Neural crest cell (in vitro differentiated cells): ENCODE measurements at regions not wholly inside any gene's neighbourhood (a gene's known extent, or its start where the extent isn't known, plus 50 kb on each side); places are given as distances from the start of the nearest gene placed in this dataset.
"Not testable (repeated sequence)": the region's sequence is repeated elsewhere in the genome, so short reads cannot be mapped to it uniquely, and the experiment has no call there.

Experiments used
- DNase-seq: peaks from one replicate; pipeline ENCODE4 v3.0.0; 2021; ENCODE audit warnings: low read depth, mixed read lengths, low spot score
- H3K27ac Mint-ChIP-seq: one replicate; pipeline ENCODE4 v1.8.0; 2021; ENCODE audit warnings: mild to moderate bottlenecking, mixed read lengths; ENCODE audit not compliant: unreplicated experiment
- H3K27me3 Mint-ChIP-seq: 2 replicates; pipeline ENCODE4 v1.8.0; 2021; ENCODE audit warnings: low read depth, mild to moderate bottlenecking, mixed read lengths
- H3K36me3 Mint-ChIP-seq: 2 replicates; pipeline ENCODE4 v1.8.0; 2021; ENCODE audit warnings: low read depth, mild to moderate bottlenecking, mixed read lengths
- H3K4me1 Mint-ChIP-seq: 2 replicates; pipeline ENCODE4 v1.8.0; 2021; ENCODE audit warnings: mixed read lengths
- H3K4me3 Mint-ChIP-seq: one replicate; pipeline ENCODE4 v1.8.0; 2021; ENCODE audit warnings: mild to moderate bottlenecking, mixed read lengths
- H3K9me3 Mint-ChIP-seq: 2 replicates; pipeline ENCODE4 v1.8.0; 2021; ENCODE audit warnings: mixed read lengths
- CTCF ChIP-seq: fragments of 200-600 bp; sonication (generic); conservative IDR thresholded peaks from 2 replicates; pipeline ENCODE4 v1.5.0; 2021; ENCODE audit warnings: antibody characterized with exemption, mild to moderate bottlenecking

GRCh38 chr7:32216759-32217158 lies 146.6 kb upstream of the PDE1C start:
- H3K27me3 Mint-ChIP-seq, result peaks cover 31% of the 10 kb centered on the region
- TF ChIP-seq CTCF, result no peak
- no peak for DNase-seq
- H3K4me1 Mint-ChIP-seq, result peaks cover 3% of the 10 kb centered on the region
- H3K27ac Mint-ChIP-seq, result no peak overlapping the region
- H3K36me3 Mint-ChIP-seq, result no peaks in the 10 kb centered on the region
- no peaks in the 10 kb centered on the region for H3K9me3 Mint-ChIP-seq
- no peak overlapping the region for H3K4me3 Mint-ChIP-seq

GRCh38 chr7:32215697-32216096 lies 145.5 kb upstream of the PDE1C start:
- no peak overlapping the region for H3K27ac Mint-ChIP-seq
- peaks cover 28% of the 10 kb centered on the region for H3K27me3 Mint-ChIP-seq
- H3K4me1 Mint-ChIP-seq, result peaks cover 3% of the 10 kb centered on the region
- no peak for DNase-seq
- no peak for TF ChIP-seq CTCF
- no peaks in the 10 kb centered on the region for H3K9me3 Mint-ChIP-seq
- no peaks in the 10 kb centered on the region for H3K36me3 Mint-ChIP-seq
- H3K4me3 Mint-ChIP-seq, result no peak overlapping the region

- no peaks in the 10 kb centered on the region for H3K9me3 Mint-ChIP-seq
- H3K27me3 Mint-ChIP-seq, result peaks cover 31% of the 10 kb centered on the region
- H3K4me1 Mint-ChIP-seq, result peaks cover 3% of the 10 kb centered on the region
- no peaks in the 10 kb centered on the region for H3K36me3 Mint-ChIP-seq
- DNase-seq, result no peak
- H3K27ac Mint-ChIP-seq, result peak overlapping the region; percentile 29
- no peak overlapping the region for H3K4me3 Mint-ChIP-seq
- TF ChIP-seq CTCF, result no peak
These were observed 144.7 kb upstream of the PDE1C start for GRCh38 chr7:32214913-32215312.

GRCh38 chr7:32212321-32212720 lies 142.1 kb upstream of the PDE1C start:
- TF ChIP-seq CTCF, result no peak
- Mint-ChIP-seq H3K27ac (no peak overlapping the region), H3K36me3 (no peaks in the 10 kb centered on the region), H3K4me3 (no peak overlapping the region), H3K27me3 (peaks cover 54% of the 10 kb centered on the region), H3K9me3 (no peaks in the 10 kb centered on the region), H3K4me1 (no peaks in the 10 kb centered on the region)
- DNase-seq, result no peak

- no peaks in the 10 kb centered on the region for H3K36me3 Mint-ChIP-seq
- H3K4me1 Mint-ChIP-seq, result peaks cover 15% of the 10 kb centered on the region
- H3K4me3 Mint-ChIP-seq, result no peak overlapping the region
- peak; percentile 54 for TF ChIP-seq CTCF
- no peak overlapping the region for H3K27ac Mint-ChIP-seq
- peaks cover 50% of the 10 kb centered on the region for H3K27me3 Mint-ChIP-seq
- DNase-seq, result peak; percentile 47
- peaks cover 4% of the 10 kb centered on the region for H3K9me3 Mint-ChIP-seq
These were observed 136.8 kb upstream of the PDE1C start for GRCh38 chr7:32206987-32207386.

GRCh38 chr7:32206488-32206887 lies 136.3 kb upstream of the PDE1C start:
- peaks cover 50% of the 10 kb centered on the region for H3K27me3 Mint-ChIP-seq
- TF ChIP-seq CTCF, result no peak

GRCh38 chr7:32205298-32205824 lies 135.2 kb upstream of the PDE1C start:
- H3K4me1 Mint-ChIP-seq, result peaks cover 15% of the 10 kb centered on the region
- not testable (repeated sequence) for H3K9me3 Mint-ChIP-seq, H3K27ac Mint-ChIP-seq, H3K36me3 Mint-ChIP-seq, H3K4me3 Mint-ChIP-seq, DNase-seq
- peaks cover 45% of the 10 kb centered on the region for H3K27me3 Mint-ChIP-seq

More at GRCh38 chr7:32206488-32206887, 136.3 kb upstream of the PDE1C start:
- H3K27ac Mint-ChIP-seq, result no peak overlapping the region
- no peaks in the 10 kb centered on the region for H3K36me3 Mint-ChIP-seq
- no peak for DNase-seq
- peaks cover 15% of the 10 kb centered on the region for H3K4me1 Mint-ChIP-seq
- H3K4me3 Mint-ChIP-seq, result no peak overlapping the region
- peaks cover 4% of the 10 kb centered on the region for H3K9me3 Mint-ChIP-seq
